ENCODE measurements at regions not wholly inside any gene's neighbourhood (a gene's known extent, or its start where the extent isn't known, plus 50 kb on each side); places are given as distances from the start of the nearest gene placed in this dataset.
"Not testable (repeated sequence)": the region's sequence is repeated elsewhere in the genome, so short reads cannot be mapped to it uniquely, and the experiment has no call there.

- TF ChIP-seq LEF1 (IDR thresholded peaks at IDR 0.05; ENCODE audit: borderline replicate concordance) (no peak), ELF4 (IDR thresholded peaks at IDR 0.05) (no peak), ARNT (IDR thresholded peaks at IDR 0.05) (no peak), HDGF (IDR thresholded peaks at IDR 0.05; ENCODE audit: borderline replicate concordance) (no peak), NFRKB (IDR thresholded peaks at IDR 0.05) (no peak), SP1 (IDR thresholded peaks at IDR 0.05) (no peak), FOXM1 (IDR thresholded peaks at IDR 0.05; ENCODE audit: borderline replicate concordance) (no peak), FOXA1 (IDR thresholded peaks at IDR 0.05) (no peak), BHLHE40 (IDR thresholded peaks at IDR 0.05; ENCODE audit: borderline replicate concordance) (no peak), TARDBP (IDR thresholded peaks at IDR 0.05) (no peak), L3MBTL2 (conservative IDR thresholded peaks at IDR 0.05) (no peak), ZNF384 (IDR thresholded peaks at IDR 0.05) (no peak), PKNOX1 (IDR thresholded peaks at IDR 0.05) (no peak), SUZ12 (IDR thresholded peaks at IDR 0.05) (no peak), FOXK2 (IDR thresholded peaks at IDR 0.05) (no peak), CTBP1 (IDR thresholded peaks at IDR 0.05; ENCODE audit: borderline replicate concordance) (no peak)
- ChIA-PET POLR2A (no interaction called here), CTCF (interaction anchor here (0.6 kb wide), 1 partner anchor 661 kb away, joined by 3 read pairs; no protein-coding TSS in a partner anchor)
Measured at GRCh38 chr4:66558651-66559050, 888.4 kb upstream of the EPHA5 start.

GRCh38 chr4:66556651-66557278 lies 886.5 kb upstream of the EPHA5 start:
- ChIA-PET CTCF (no interaction called here), POLR2A (no interaction called here)
- TF ChIP-seq PKNOX1 (IDR thresholded peaks at IDR 0.05) (no peak), SUZ12 (IDR thresholded peaks at IDR 0.05) (no peak), FOXK2 (IDR thresholded peaks at IDR 0.05) (no peak), FOXA1 (IDR thresholded peaks at IDR 0.05) (no peak), CTBP1 (IDR thresholded peaks at IDR 0.05; ENCODE audit: borderline replicate concordance) (no peak), TARDBP (IDR thresholded peaks at IDR 0.05) (no peak), FOXM1 (IDR thresholded peaks at IDR 0.05; ENCODE audit: borderline replicate concordance) (no peak), NFRKB (IDR thresholded peaks at IDR 0.05) (no peak), ELF4 (IDR thresholded peaks at IDR 0.05) (no peak), BHLHE40 (IDR thresholded peaks at IDR 0.05; ENCODE audit: borderline replicate concordance) (no peak), ZNF384 (IDR thresholded peaks at IDR 0.05) (no peak), L3MBTL2 (conservative IDR thresholded peaks at IDR 0.05) (no peak), ARNT (IDR thresholded peaks at IDR 0.05) (no peak), SP1 (IDR thresholded peaks at IDR 0.05) (no peak)
- DNase-seq (ENCODE audit: extremely low spot score) = no peak

More at GRCh38 chr4:66558651-66559050, 888.4 kb upstream of the EPHA5 start:
- no peak for DNase-seq (ENCODE audit: extremely low spot score)

GRCh38 chr4:66555301-66555700 lies 885.0 kb upstream of the EPHA5 start:
- DNase-seq (ENCODE audit: extremely low spot score) = no peak
- CTCF ChIA-PET = no interaction called here
- no peak for TF ChIP-seq TARDBP (IDR thresholded peaks at IDR 0.05)
- no peak for TF ChIP-seq ZNF384 (IDR thresholded peaks at IDR 0.05)
- POLR2A ChIA-PET = no interaction called here

GRCh38 chr4:66554826-66555225 lies 884.5 kb upstream of the EPHA5 start:
- no peak for DNase-seq (ENCODE audit: extremely low spot score)
- CTCF ChIA-PET = no interaction called here
- POLR2A ChIA-PET = no interaction called here
- TF ChIP-seq NFRKB (IDR thresholded peaks at IDR 0.05) (no peak), ARNT (IDR thresholded peaks at IDR 0.05) (no peak)

- CTCF ChIA-PET; DNase-seq (ENCODE audit: extremely low spot score); POLR2A ChIA-PET: not testable (repeated sequence)
Measured at GRCh38 chr4:66545301-66545700, 875.0 kb upstream of the EPHA5 start.

- CTCF ChIA-PET = interaction anchor here (0.7 kb wide), 1 partner anchor 148 kb away, joined by 3 read pairs; no protein-coding TSS in a partner anchor
- no peak for TF ChIP-seq FOXK2 (IDR thresholded peaks at IDR 0.05)
- TF ChIP-seq CTBP1 (IDR thresholded peaks at IDR 0.05; ENCODE audit: borderline replicate concordance) = no peak
- no peak for TF ChIP-seq TARDBP (IDR thresholded peaks at IDR 0.05)
- TF ChIP-seq LEF1 (IDR thresholded peaks at IDR 0.05; ENCODE audit: borderline replicate concordance) = no peak
- TF ChIP-seq PKNOX1 (IDR thresholded peaks at IDR 0.05) = no peak
- TF ChIP-seq SUZ12 (IDR thresholded peaks at IDR 0.05) = no peak
- no peak for TF ChIP-seq HDGF (IDR thresholded peaks at IDR 0.05; ENCODE audit: borderline replicate concordance)
- TF ChIP-seq ELF4 (IDR thresholded peaks at IDR 0.05) = no peak
- TF ChIP-seq L3MBTL2 (conservative IDR thresholded peaks at IDR 0.05) = no peak
- TF ChIP-seq SP1 (IDR thresholded peaks at IDR 0.05) = no peak
- TF ChIP-seq NFRKB (IDR thresholded peaks at IDR 0.05) = no peak
- no peak for TF ChIP-seq ARNT (IDR thresholded peaks at IDR 0.05)
- no peak for TF ChIP-seq FOXM1 (IDR thresholded peaks at IDR 0.05; ENCODE audit: borderline replicate concordance)
- no peak for TF ChIP-seq ZNF384 (IDR thresholded peaks at IDR 0.05)
- no peak for TF ChIP-seq FOXA1 (IDR thresholded peaks at IDR 0.05)
- no peak for TF ChIP-seq BHLHE40 (IDR thresholded peaks at IDR 0.05; ENCODE audit: borderline replicate concordance)
- POLR2A ChIA-PET = no interaction called here
- DNase-seq (ENCODE audit: extremely low spot score) = no peak
Measured at GRCh38 chr4:66544281-66544680, 874.0 kb upstream of the EPHA5 start.

GRCh38 chr4:66539745-66540144 lies 869.5 kb upstream of the EPHA5 start:
- ChIA-PET CTCF (no interaction called here), POLR2A (no interaction called here)
- TF ChIP-seq FOXM1 (IDR thresholded peaks at IDR 0.05; ENCODE audit: borderline replicate concordance) (no peak), ELF4 (IDR thresholded peaks at IDR 0.05) (no peak), BHLHE40 (IDR thresholded peaks at IDR 0.05; ENCODE audit: borderline replicate concordance) (no peak), L3MBTL2 (conservative IDR thresholded peaks at IDR 0.05) (no peak), PKNOX1 (IDR thresholded peaks at IDR 0.05) (no peak), TARDBP (IDR thresholded peaks at IDR 0.05) (no peak), NFRKB (IDR thresholded peaks at IDR 0.05) (no peak), ARNT (IDR thresholded peaks at IDR 0.05) (no peak), FOXA1 (IDR thresholded peaks at IDR 0.05) (no peak), CTBP1 (IDR thresholded peaks at IDR 0.05; ENCODE audit: borderline replicate concordance) (no peak), LEF1 (IDR thresholded peaks at IDR 0.05; ENCODE audit: borderline replicate concordance) (no peak), FOXK2 (IDR thresholded peaks at IDR 0.05) (no peak), HDGF (IDR thresholded peaks at IDR 0.05; ENCODE audit: borderline replicate concordance) (no peak), SUZ12 (IDR thresholded peaks at IDR 0.05) (no peak), ZNF384 (IDR thresholded peaks at IDR 0.05) (no peak), SP1 (IDR thresholded peaks at IDR 0.05) (no peak)
- DNase-seq (ENCODE audit: extremely low spot score) = no peak
